Activated T-helper 1 cell treated with anti-CD3 and anti-CD28 coated beads, Interleukin-12 subunit alpha, Interleukin-12 subunit beta, Interleukin-2, Interleukin-4 antibody, amounts not matched to agents 30 ng/mL and 10 ng/mL and 1 ng/mL, durations not matched to agents 14 hours and 24 hours and 36 hours (primary cell): ENCODE measurements at regions not wholly inside any gene's neighbourhood (a gene's known extent, or its start where the extent isn't known, plus 50 kb on each side); places are given as distances from the start of the nearest gene placed in this dataset.
A peak's percentile ranks its signal among the peaks of the same experiment; 100 is the strongest.

Source experiments
- DNase-seq: peaks from one replicate; pipeline ENCODE4 v3.0.0; 2021; ENCODE audit warnings: low spot score
- H3K27ac Mint-ChIP-seq: one replicate; pipeline ENCODE4 v1.8.0; 2021; ENCODE audit warnings: mild to moderate bottlenecking, mixed read lengths
- H3K27me3 Mint-ChIP-seq: one replicate; pipeline ENCODE4 v1.8.0; 2022; ENCODE audit warnings: mild to moderate bottlenecking, moderate library complexity, mixed read lengths; ENCODE audit not compliant: insufficient read depth
- H3K36me3 Mint-ChIP-seq: one replicate; pipeline ENCODE4 v1.8.0; 2021; ENCODE audit warnings: low read depth, mixed read lengths
- H3K4me1 Mint-ChIP-seq: one replicate; pipeline ENCODE4 v1.8.0; 2021; ENCODE audit warnings: low read depth, mixed read lengths
- H3K4me3 Mint-ChIP-seq: one replicate; pipeline ENCODE4 v1.8.0; 2021; ENCODE audit warnings: mild to moderate bottlenecking, moderate library complexity, mixed read lengths
- H3K9me3 Mint-ChIP-seq: one replicate; pipeline ENCODE4 v1.8.0; 2021; ENCODE audit warnings: mixed read lengths
- intact Hi-C: fragments of 100-400 bp; cut with micrococcal nuclease; formaldehyde crosslinking; loops from one replicate; pipeline ENCODE4 v1.15.1; 2024

DNA sequence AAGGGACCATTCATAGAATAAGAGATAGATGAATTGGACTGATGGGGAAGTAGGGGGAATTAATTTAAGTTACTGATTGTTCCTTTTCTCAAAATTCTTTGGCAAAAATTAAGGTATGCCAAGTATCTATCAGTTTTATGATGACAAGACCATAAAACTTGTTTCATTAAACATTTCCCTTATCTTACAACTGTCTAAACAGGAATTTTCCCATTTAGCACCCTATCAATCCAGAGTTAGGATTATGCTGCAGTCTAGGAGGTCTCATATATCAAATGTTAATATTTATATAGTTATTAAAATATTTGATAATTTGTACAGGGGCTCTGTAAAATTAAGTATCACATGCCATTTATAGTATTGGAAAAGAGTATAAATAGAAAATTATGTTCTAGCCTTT lies 51.5 kb upstream of the ARID1B start:
- H3K36me3 Mint-ChIP-seq, result no peaks in the 10 kb centered on the region
- H3K27me3 Mint-ChIP-seq, result peaks cover 5% of the 10 kb centered on the region
- peaks cover 6% of the 10 kb centered on the region for H3K4me1 Mint-ChIP-seq
- no peak for DNase-seq
- no peak overlapping the region for H3K27ac Mint-ChIP-seq
- H3K4me3 Mint-ChIP-seq, result no peak overlapping the region
- no peaks in the 10 kb centered on the region for H3K9me3 Mint-ChIP-seq
- intact Hi-C loops, result no loop called here

- Mint-ChIP-seq H3K27ac (no peak overlapping the region), H3K4me3 (peak overlapping the region; percentile 35), H3K9me3 (no peaks in the 10 kb centered on the region), H3K4me1 (peaks cover 12% of the 10 kb centered on the region), H3K27me3 (peaks cover 7% of the 10 kb centered on the region), H3K36me3 (no peaks in the 10 kb centered on the region)
- no peak for DNase-seq
- intact Hi-C loops, result loop anchor here (1.0 kb wide), 2 partner anchors 35 to 55 kb away; no protein-coding TSS in a partner anchor
Measured at GRCh38 chr6:156720691-156721685, 56.2 kb upstream of the ARID1B start.

- no peaks in the 10 kb centered on the region for H3K9me3 Mint-ChIP-seq
- peaks cover 6% of the 10 kb centered on the region for H3K27me3 Mint-ChIP-seq
- no peaks in the 10 kb centered on the region for H3K36me3 Mint-ChIP-seq
- H3K4me3 Mint-ChIP-seq, result peak overlapping the region; percentile 75
- peak; percentile 43 for DNase-seq
- peaks cover 12% of the 10 kb centered on the region for H3K4me1 Mint-ChIP-seq
- H3K27ac Mint-ChIP-seq, result peak overlapping the region; percentile 44
- intact Hi-C loops, result loop anchor here (1.0 kb wide), 2 partner anchors 34 to 56 kb away; no protein-coding TSS in a partner anchor
Measured at GRCh38 chr6:156719720-156720563, 57.2 kb upstream of the ARID1B start.

GRCh38 chr6:156719395-156719719 lies 57.8 kb upstream of the ARID1B start:
- no peak for DNase-seq
- intact Hi-C loops, result no loop called here
- Mint-ChIP-seq H3K36me3 (no peaks in the 10 kb centered on the region), H3K9me3 (no peaks in the 10 kb centered on the region), H3K27ac (peak overlapping the region; percentile 44), H3K4me1 (peaks cover 12% of the 10 kb centered on the region), H3K4me3 (peak overlapping the region; percentile 75), H3K27me3 (peaks cover 10% of the 10 kb centered on the region)

DNA sequence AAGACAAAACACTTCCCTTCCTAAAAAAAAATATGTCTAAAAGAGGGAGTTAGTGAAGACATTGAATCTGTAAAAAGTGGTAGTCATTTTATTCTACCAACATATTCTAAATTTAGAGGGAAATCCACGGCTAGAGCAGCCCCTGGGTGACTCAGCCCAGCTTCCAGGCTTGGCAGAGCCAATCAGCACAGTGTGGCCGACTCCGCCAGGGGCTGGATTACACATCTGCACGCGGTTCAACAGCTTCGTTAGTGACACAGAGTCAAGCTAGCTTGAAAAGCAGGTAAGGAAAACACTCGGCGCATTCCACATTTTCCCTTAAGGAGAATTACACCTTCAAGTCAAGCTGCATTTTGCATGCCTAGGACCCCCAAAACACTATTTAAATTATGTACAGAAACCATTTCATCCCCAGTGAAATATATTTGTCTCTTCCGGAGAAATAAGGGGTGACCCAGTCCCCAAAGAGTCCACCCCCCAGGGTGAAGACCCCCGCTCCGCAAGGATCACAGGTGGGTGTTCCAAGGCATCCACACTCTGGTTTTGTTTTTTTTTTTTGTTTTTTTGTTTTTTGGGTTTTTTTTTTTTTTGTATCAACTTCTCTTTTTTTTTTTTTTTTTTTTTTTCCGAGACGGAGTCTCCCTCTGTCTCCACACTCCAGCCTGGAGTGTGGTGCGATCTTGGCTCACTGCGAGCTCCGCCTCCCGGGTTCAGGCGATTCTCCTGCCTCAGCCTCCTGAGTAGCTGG lies 58.4 kb upstream of the ARID1B start:
- Mint-ChIP-seq H3K9me3 (no peaks in the 10 kb centered on the region), H3K4me1 (peaks cover 12% of the 10 kb centered on the region), H3K27me3 (peaks cover 12% of the 10 kb centered on the region), H3K36me3 (no peaks in the 10 kb centered on the region), H3K4me3 (peak overlapping the region; percentile 75), H3K27ac (no peak overlapping the region)
- intact Hi-C loops, result no loop called here
- DNase-seq, result no peak

- no peaks in the 10 kb centered on the region for H3K9me3 Mint-ChIP-seq
- H3K36me3 Mint-ChIP-seq, result no peaks in the 10 kb centered on the region
- DNase-seq, result no peak
- peaks cover 12% of the 10 kb centered on the region for H3K4me1 Mint-ChIP-seq
- intact Hi-C loops, result no loop called here
- H3K27me3 Mint-ChIP-seq, result peaks cover 16% of the 10 kb centered on the region
- H3K27ac Mint-ChIP-seq, result no peak overlapping the region
- H3K4me3 Mint-ChIP-seq, result no peak overlapping the region
Measured at GRCh38 chr6:156717542-156717941, 59.6 kb upstream of the ARID1B start.

- Mint-ChIP-seq H3K9me3 (no peaks in the 10 kb centered on the region), H3K27ac (no peak overlapping the region), H3K4me1 (peaks cover 12% of the 10 kb centered on the region), H3K36me3 (no peaks in the 10 kb centered on the region), H3K27me3 (peaks cover 21% of the 10 kb centered on the region), H3K4me3 (no peak overlapping the region)
- no peak for DNase-seq
- intact Hi-C loops, result no loop called here
Measured at GRCh38 chr6:156715839-156716238, 61.3 kb upstream of the ARID1B start.

DNA sequence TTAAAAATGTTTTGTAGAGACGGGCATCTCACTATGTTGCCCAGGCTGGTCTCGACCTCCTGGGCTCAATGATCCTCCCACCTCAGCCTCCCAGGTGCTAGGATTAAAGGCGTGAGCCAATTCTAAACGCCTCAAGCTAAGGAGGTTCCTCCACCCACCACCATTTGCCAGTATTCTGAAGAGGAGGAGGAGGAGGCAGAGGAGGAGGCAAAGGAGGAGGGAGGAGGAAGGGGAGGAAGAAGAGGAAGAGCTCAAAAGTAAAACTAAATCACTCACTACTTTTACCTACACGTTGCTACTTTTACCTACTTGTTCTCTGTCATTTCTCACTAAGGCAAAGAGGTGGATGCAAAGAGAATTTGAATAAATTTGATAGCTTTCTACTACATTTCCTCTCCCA lies 63.6 kb upstream of the ARID1B start:
- Mint-ChIP-seq H3K36me3 (no peaks in the 10 kb centered on the region), H3K4me3 (no peak overlapping the region), H3K4me1 (no peaks in the 10 kb centered on the region), H3K9me3 (no peaks in the 10 kb centered on the region), H3K27me3 (peaks cover 19% of the 10 kb centered on the region), H3K27ac (no peak overlapping the region)
- intact Hi-C loops, result no loop called here
- DNase-seq, result no peak

DNA sequence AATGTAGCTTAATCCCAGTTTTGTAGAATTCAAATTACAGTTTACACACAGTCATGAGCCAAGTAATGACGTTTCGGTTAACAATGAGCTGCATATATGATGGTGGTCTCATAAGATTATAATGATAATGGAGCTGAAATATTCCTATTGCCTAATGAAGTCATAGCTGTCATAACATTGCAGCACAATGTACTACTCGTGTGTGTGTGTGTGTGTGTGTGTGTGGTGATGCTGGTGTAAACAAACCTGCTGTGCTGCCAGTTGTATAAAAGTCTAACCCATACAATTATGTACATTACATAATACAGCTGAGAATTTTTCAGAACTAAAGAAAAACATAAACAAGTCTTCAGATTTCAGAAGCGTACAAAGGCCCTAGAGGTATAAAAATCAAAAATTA lies 66.7 kb upstream of the ARID1B start:
- Mint-ChIP-seq H3K27ac (no peak overlapping the region), H3K9me3 (no peaks in the 10 kb centered on the region), H3K36me3 (no peaks in the 10 kb centered on the region), H3K27me3 (peaks cover 19% of the 10 kb centered on the region), H3K4me1 (no peaks in the 10 kb centered on the region), H3K4me3 (no peak overlapping the region)
- no peak for DNase-seq
- intact Hi-C loops, result no loop called here

DNA sequence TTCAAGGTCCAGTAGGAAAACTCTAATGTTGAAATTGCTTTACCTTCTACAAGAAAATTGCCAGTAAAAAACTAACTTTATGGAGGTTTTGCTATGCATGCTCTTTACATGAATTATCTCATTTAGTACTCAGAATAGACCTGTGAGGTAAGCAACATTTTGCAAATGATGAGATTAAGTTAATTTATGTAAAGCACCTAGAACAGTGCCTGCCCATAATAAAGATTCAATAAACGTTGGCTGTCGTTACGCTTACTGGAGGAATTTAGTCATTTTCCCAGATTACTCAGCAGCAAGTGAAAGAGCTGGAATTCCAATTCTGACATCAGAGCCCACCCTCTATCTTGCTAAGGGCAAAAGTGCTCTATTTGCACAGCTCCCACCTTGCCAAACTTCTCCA lies 69.4 kb upstream of the ARID1B start:
- no peak overlapping the region for H3K4me3 Mint-ChIP-seq
- H3K36me3 Mint-ChIP-seq, result no peaks in the 10 kb centered on the region
- H3K4me1 Mint-ChIP-seq, result no peaks in the 10 kb centered on the region
- peaks cover 10% of the 10 kb centered on the region for H3K27me3 Mint-ChIP-seq
- no peak overlapping the region for H3K27ac Mint-ChIP-seq
- intact Hi-C loops, result no loop called here
- no peak for DNase-seq
- no peaks in the 10 kb centered on the region for H3K9me3 Mint-ChIP-seq

GRCh38 chr6:156703719-156704118 lies 73.5 kb upstream of the ARID1B start:
- no peak overlapping the region for H3K4me3 Mint-ChIP-seq
- no peak for DNase-seq
- no peaks in the 10 kb centered on the region for H3K36me3 Mint-ChIP-seq
- no peaks in the 10 kb centered on the region for H3K9me3 Mint-ChIP-seq
- H3K4me1 Mint-ChIP-seq, result peaks cover 9% of the 10 kb centered on the region
- peaks cover 15% of the 10 kb centered on the region for H3K27me3 Mint-ChIP-seq
- intact Hi-C loops, result no loop called here
- no peak overlapping the region for H3K27ac Mint-ChIP-seq

DNA sequence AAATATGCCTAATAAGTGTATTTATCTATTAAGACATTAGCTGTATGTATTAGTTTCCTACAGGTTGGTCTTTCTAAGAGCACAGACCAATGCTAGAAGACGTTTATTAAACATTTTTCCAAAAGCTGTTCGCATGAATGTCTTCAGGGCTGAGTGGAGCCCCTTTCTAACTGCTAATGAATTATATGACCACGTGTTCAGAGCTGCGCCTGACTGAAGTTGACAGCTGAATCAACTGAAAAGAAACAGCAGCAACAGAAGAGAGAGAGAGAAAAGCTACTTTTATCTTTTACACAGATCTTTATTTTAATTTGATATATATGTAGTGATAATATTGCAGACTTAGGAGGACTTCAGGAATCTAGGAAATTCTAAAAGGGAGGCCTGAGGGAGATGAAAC lies 75.2 kb upstream of the ARID1B start:
- intact Hi-C loops, result no loop called here
- H3K4me1 Mint-ChIP-seq, result peaks cover 20% of the 10 kb centered on the region
- H3K9me3 Mint-ChIP-seq, result no peaks in the 10 kb centered on the region
- no peak overlapping the region for H3K27ac Mint-ChIP-seq
- no peaks in the 10 kb centered on the region for H3K36me3 Mint-ChIP-seq
- peaks cover 13% of the 10 kb centered on the region for H3K27me3 Mint-ChIP-seq
- no peak for DNase-seq
- H3K4me3 Mint-ChIP-seq, result no peak overlapping the region
